ENCODE measurements at regions not wholly inside any gene's neighbourhood (a gene's known extent, or its start where the extent isn't known, plus 50 kb on each side); places are given as distances from the start of the nearest gene placed in this dataset.

DNA sequence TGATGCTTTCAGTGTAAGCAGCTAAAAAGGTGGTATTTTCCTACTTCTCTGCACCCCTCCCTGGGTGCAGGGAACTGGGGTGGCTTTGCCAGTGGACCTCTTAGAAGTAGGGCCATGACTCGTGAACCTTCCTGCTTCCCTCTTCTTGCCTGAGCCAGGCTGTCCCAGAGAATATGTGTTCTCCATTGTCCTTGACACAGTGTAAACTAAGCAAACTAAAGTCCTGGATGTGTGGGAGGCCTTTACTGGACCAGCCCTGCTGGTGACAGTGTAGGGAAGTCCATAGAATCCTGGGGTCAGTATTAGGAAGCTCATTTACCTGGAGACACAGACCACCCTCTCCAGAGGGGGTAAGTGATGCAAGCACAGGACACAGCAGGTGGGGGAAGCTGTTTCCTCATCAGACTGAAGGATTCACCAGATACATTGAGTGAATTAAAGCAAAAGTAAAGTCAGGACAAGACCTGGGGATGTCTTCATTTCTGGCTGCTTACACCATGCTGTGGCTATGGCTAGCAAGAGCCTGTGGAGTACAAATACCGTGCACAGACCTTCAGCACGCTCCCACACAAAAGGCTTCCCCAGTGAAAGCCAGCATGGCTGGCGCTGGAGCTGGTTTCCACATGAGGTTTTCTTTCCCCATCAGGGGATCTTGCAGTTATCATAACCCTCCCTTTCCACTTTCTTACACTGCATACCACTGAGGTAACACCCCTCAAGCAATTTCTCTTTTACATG, 64.8 kb upstream of the LPP start:
- DNase-seq (ENCODE audit: low spot score), result no peak
- FAIRE-seq, result no peak

DNA sequence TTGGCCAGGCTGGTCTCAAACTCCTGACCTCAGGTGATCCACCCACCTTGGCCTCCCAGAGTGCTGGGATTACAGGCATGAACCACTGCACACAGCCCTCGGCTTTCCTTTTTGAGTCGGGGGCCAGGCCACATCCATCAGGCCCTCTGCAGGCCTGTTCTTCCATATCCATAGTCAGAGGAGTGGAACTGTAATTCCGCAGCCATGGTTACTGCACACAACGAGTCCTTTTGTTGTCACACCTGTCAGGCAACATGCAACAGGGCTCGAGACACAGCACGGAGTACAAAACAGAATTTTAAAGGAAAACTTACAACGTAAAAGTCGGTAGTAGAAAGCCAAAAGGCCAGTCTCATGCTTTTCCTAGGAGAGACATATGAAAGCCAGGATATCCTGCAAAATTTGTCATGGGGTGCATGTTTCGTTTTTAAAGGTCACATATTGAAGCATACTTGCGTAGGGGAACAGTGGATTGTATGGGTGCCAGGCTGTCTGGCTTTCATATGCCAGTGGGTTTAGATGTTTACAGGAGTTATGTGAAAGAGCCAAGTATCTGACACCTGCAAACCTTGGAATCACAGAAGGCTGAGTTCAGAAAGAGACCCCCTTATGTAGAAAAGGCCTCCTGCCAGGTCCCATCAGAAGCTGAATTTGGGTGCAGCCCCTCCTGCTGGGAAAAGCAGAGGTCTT, 63.2 kb upstream of the LPP start:
- DNase-seq (ENCODE audit: low spot score), result no peak
- FAIRE-seq, result no peak

- FAIRE-seq, result no peak
- no peak for DNase-seq (ENCODE audit: low spot score)
These were observed 62.2 kb upstream of the LPP start for GRCh38 chr3:188091746-188092145.

- FAIRE-seq, result no peak
- DNase-seq (ENCODE audit: low spot score), result no peak
These were observed 61.3 kb upstream of the LPP start for GRCh38 chr3:188092648-188093047.

GRCh38 chr3:188095431-188095830, 58.5 kb upstream of the LPP start:
- DNase-seq (ENCODE audit: low spot score), result no peak
- FAIRE-seq, result no peak

DNA sequence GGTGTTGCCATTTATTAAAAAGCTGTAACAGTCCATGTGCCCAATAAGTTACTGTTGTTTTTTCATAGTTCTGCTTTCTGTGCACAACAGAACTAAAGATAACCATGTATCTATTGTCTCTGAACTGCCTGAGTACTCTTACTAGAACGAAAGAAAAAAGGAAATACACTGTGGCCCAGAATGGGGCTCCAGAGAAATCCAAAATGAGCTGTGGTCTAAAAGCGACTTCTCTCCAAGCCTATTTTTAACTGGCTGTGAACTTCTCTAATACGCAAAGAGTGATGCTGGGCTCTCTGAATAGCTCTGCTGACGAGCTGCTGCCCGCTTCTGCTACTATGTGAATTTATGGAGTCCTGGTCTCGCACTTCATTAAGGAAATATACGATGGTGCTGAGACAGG, 56.2 kb upstream of the LPP start:
- FAIRE-seq, result no peak
- DNase-seq (ENCODE audit: low spot score), result no peak

GRCh38 chr3:188099907-188100306, 54.0 kb upstream of the LPP start:
- no peak for FAIRE-seq
- no peak for DNase-seq (ENCODE audit: low spot score)

- FAIRE-seq, result no peak
These were observed 51.0 kb upstream of the LPP start for GRCh38 chr3:188102861-188103547.

GRCh38 chr3:188104050-188104449, 49.9 kb upstream of the LPP start:
- DNase-seq (ENCODE audit: low spot score), result no peak
- FAIRE-seq, result no peak

More at GRCh38 chr3:188102861-188103547, 51.0 kb upstream of the LPP start:
- no peak for DNase-seq (ENCODE audit: low spot score)

All from urothelium cell line (cell line).